GM10266 (cell line): ENCODE measurements at regions not wholly inside any gene's neighbourhood (a gene's known extent, or its start where the extent isn't known, plus 50 kb on each side); places are given as distances from the start of the nearest gene placed in this dataset.

Experiments used
- DNase-seq: peaks from one replicate; pipeline ENCODE4 v3.0.0; 2012; ENCODE audit errors: extremely low spot score
- CTCF ChIP-seq: IDR thresholded peaks from 2 replicates; pipeline ENCODE4 v1.5.1; 2012; ENCODE audit warnings: mild to moderate bottlenecking, low read depth; ENCODE audit not compliant: control insufficient read depth, insufficient read depth; ENCODE audit errors: missing control alignments

GRCh38 chr12:20259786-20260185, 108.6 kb upstream of the PDE3A start:
- no peak for TF ChIP-seq CTCF
- no peak for DNase-seq

GRCh38 chr12:20260851-20261250, 107.5 kb upstream of the PDE3A start:
- no peak for DNase-seq
- TF ChIP-seq CTCF = no peak

GRCh38 chr12:20262119-20262518, 106.2 kb upstream of the PDE3A start:
- no peak for TF ChIP-seq CTCF
- no peak for DNase-seq

GRCh38 chr12:20264026-20264425, 104.3 kb upstream of the PDE3A start:
- no peak for DNase-seq

GRCh38 chr12:20264608-20265114, 103.7 kb upstream of the PDE3A start:
- TF ChIP-seq CTCF = no peak
- no peak for DNase-seq

More at GRCh38 chr12:20264026-20264425, 104.3 kb upstream of the PDE3A start:
- TF ChIP-seq CTCF = no peak

- DNase-seq = no peak
- TF ChIP-seq CTCF = no peak
Measured at GRCh38 chr12:20268121-20268732, 100.1 kb upstream of the PDE3A start.

- no peak for TF ChIP-seq CTCF
- no peak for DNase-seq
Measured at GRCh38 chr12:20268771-20269170, 99.6 kb upstream of the PDE3A start.
